ENCODE measurements at regions not wholly inside any gene's neighbourhood (a gene's known extent, or its start where the extent isn't known, plus 50 kb on each side); places are given as distances from the start of the nearest gene placed in this dataset.

- TF ChIP-seq POU6F1 (CRISPR knock-in tag; IDR thresholded peaks at IDR 0.05; ENCODE audit: borderline replicate concordance, low read depth) (no peak), ZFP3 (CRISPR knock-in tag; IDR thresholded peaks at IDR 0.05) (no peak), ARNTL (CRISPR knock-in tag; IDR thresholded peaks at IDR 0.05; ENCODE audit: borderline replicate concordance, low read depth) (no peak), PPARA (CRISPR knock-in tag; IDR thresholded peaks at IDR 0.05; ENCODE audit: borderline replicate concordance) (no peak), TCF4 (CRISPR knock-in tag; IDR thresholded peaks at IDR 0.05; ENCODE audit: borderline replicate concordance) (no peak), BACH2 (CRISPR knock-in tag; IDR thresholded peaks at IDR 0.05; ENCODE audit: borderline replicate concordance) (no peak), RARB (CRISPR knock-in tag; IDR thresholded peaks at IDR 0.05) (no peak)
Measured at GRCh38 chr13:59279028-59279427, 884.7 kb downstream of the DIAPH3 start.

Measured in SK-N-SH treated with all-trans-retinoic acid at 6 μM for 48 hours (cell line).